Liver (tissue), 8 donors: ENCODE measurements at regions not wholly inside any gene's neighbourhood (a gene's known extent, or its start where the extent isn't known, plus 50 kb on each side); places are given as distances from the start of the nearest gene placed in this dataset.

Experiments
- DNase-seq: peaks from one replicate; pipeline ENCODE4 v3.0.0-alpha.2; 2017; ENCODE audit warnings: low spot score
- H3K27ac ChIP-seq, 2 donors: one replicate each; pipeline ENCODE4 v1.7.0; 2013; ENCODE audit warnings: inconsistent platforms in 2 of 2, low read length in 2 of 2, control low read depth in 1 of 2, low read depth in 1 of 2, mild to moderate bottlenecking in 1 of 2
- H3K27me3 ChIP-seq, 4 donors: one replicate each; pipeline versions ENCODE4 v1.6.1 to v1.7.0; 2013; ENCODE audit warnings: low read length in 3 of 4, inconsistent platforms in 1 of 4, mild to moderate bottlenecking in 1 of 4, moderate library complexity in 1 of 4; ENCODE audit not compliant: control insufficient read depth in 4 of 4, insufficient read depth in 4 of 4
- H3K36me3 ChIP-seq, 4 donors: one replicate each; pipeline versions ENCODE4 v1.6.1 to v1.7.0; 2013; ENCODE audit warnings: low read length in 3 of 4, mild to moderate bottlenecking in 3 of 4, low read depth in 1 of 4, moderate library complexity in 1 of 4; ENCODE audit not compliant: control insufficient read depth in 4 of 4, insufficient read depth in 3 of 4
- H3K4me1 ChIP-seq, 4 donors: one replicate each; pipeline versions ENCODE4 v1.6.1 to v1.7.0; 2013; ENCODE audit warnings: low read length in 3 of 4, mild to moderate bottlenecking in 3 of 4, moderate library complexity in 1 of 4; ENCODE audit not compliant: control insufficient read depth in 4 of 4, insufficient read depth in 4 of 4
- H3K4me3 ChIP-seq, 3 donors: one replicate each; pipeline versions ENCODE4 v1.6.1 to v1.7.0; 2013; ENCODE audit warnings: low read length in 3 of 3, control low read depth in 1 of 3, low read depth in 1 of 3, mild to moderate bottlenecking in 1 of 3
- H3K9ac ChIP-seq, 2 donors: one replicate each; pipeline ENCODE4 v1.7.0; 2013; ENCODE audit warnings: low read length in 2 of 2, mild to moderate bottlenecking in 2 of 2, moderate library complexity in 2 of 2, control low read depth in 1 of 2, low read depth in 1 of 2
- H3K9me3 ChIP-seq, 4 donors: one replicate each; pipeline versions ENCODE4 v1.6.1 to v1.7.0; 2013; ENCODE audit warnings: low read length in 3 of 4; ENCODE audit not compliant: control insufficient read depth in 4 of 4
- EGR1 ChIP-seq, 2 donors: IDR thresholded peaks; 2 replicates each; pipeline ENCODE4 v1.6.1; 2016 to 2018; ENCODE audit warnings: antibody characterized with exemption in 2 of 2, low read depth in 2 of 2
- FOXA1 ChIP-seq: IDR thresholded peaks from 2 replicates; pipeline ENCODE4 v1.6.1; 2016; ENCODE audit warnings: antibody characterized with exemption
- FOXA2 ChIP-seq: IDR thresholded peaks from 2 replicates; pipeline ENCODE4 v1.6.1; 2016; ENCODE audit warnings: antibody characterized with exemption
- GABPA ChIP-seq, 2 donors: IDR thresholded peaks in 1 of 2; conservative IDR thresholded peaks in 1 of 2; 2 replicates each; pipeline ENCODE4 v1.6.1; 2016; ENCODE audit warnings: antibody characterized with exemption in 2 of 2, mild to moderate bottlenecking in 1 of 2, moderate library complexity in 1 of 2
- HNF4A ChIP-seq, 2 donors: conservative IDR thresholded peaks; 2 replicates each; pipeline ENCODE4 v1.6.1; 2016; ENCODE audit warnings: antibody characterized with exemption in 2 of 2, mild to moderate bottlenecking in 2 of 2
- HNF4G ChIP-seq: IDR thresholded peaks from 2 replicates; pipeline ENCODE4 v1.6.1; 2016; ENCODE audit warnings: antibody characterized with exemption
- JUND ChIP-seq, 2 donors: IDR thresholded peaks; 2 replicates each; pipeline ENCODE4 v1.6.1; 2016; ENCODE audit warnings: antibody characterized with exemption in 2 of 2
- NR2F2 ChIP-seq: IDR thresholded peaks from 2 replicates; pipeline ENCODE4 v1.6.1; 2016; ENCODE audit warnings: antibody characterized with exemption
- RAD21 ChIP-seq, 2 donors: IDR thresholded peaks; 2 replicates each; pipeline ENCODE4 v1.6.1; 2016; ENCODE audit warnings: antibody characterized with exemption in 2 of 2, mild to moderate bottlenecking in 2 of 2
- RXRA ChIP-seq, 2 donors: IDR thresholded peaks; 2 replicates each; pipeline ENCODE4 v1.6.1; 2017 to 2018; ENCODE audit warnings: antibody characterized with exemption in 2 of 2, mild to moderate bottlenecking in 1 of 2
- SP1 ChIP-seq: IDR thresholded peaks from 2 replicates; pipeline ENCODE4 v1.6.1; 2018; ENCODE audit warnings: antibody characterized with exemption, mild to moderate bottlenecking
- TAF1 ChIP-seq: conservative IDR thresholded peaks from 2 replicates; pipeline ENCODE4 v1.6.1; 2016; ENCODE audit warnings: antibody characterized with exemption, mild to moderate bottlenecking
- YY1 ChIP-seq: IDR thresholded peaks from 2 replicates; pipeline ENCODE4 v1.6.1; 2016; ENCODE audit warnings: antibody characterized with exemption, mild to moderate bottlenecking
- whole genome bisulfite sequencing: extraction: QIAGEN DNeasy Blood & Tissue Kit; methylation state at CpG from one replicate; pipeline ENCODE4 v1.1.7; 2013; 5-methylcytosine and 5-hydroxymethylcytosine counted together
- TF ChIP-seq, protein P1 (sequence below): IDR thresholded peaks from 2 replicates; pipeline ENCODE4 v1.6.1; 2016; ENCODE audit warnings: antibody characterized with exemption
- TF ChIP-seq, protein P2 (sequence below): IDR thresholded peaks from 2 replicates; pipeline ENCODE4 v1.6.1; 2016; ENCODE audit warnings: antibody characterized with exemption
- TF ChIP-seq, protein P3 (sequence below): fragments of 150-350 bp; IDR thresholded peaks from 2 replicates; pipeline ENCODE4 v1.5.1; 2017; ENCODE audit warnings: improper control_type of control experiment, low read depth, low read length; ENCODE audit not compliant: missing input control
- TF ChIP-seq, protein P4 (sequence below): IDR thresholded peaks from 2 replicates; pipeline ENCODE4 v1.6.1; 2016; ENCODE audit warnings: antibody characterized with exemption, mild to moderate bottlenecking
- TF ChIP-seq, protein P5 (sequence below): IDR thresholded peaks from 2 replicates; pipeline ENCODE4 v1.6.1; 2016; ENCODE audit warnings: antibody characterized with exemption
- donor health status: healthy.
- donor health status: healthy.
- donor health status: healthy.
- donor health status: healthy.
- donor health status: healthy.

DNA sequence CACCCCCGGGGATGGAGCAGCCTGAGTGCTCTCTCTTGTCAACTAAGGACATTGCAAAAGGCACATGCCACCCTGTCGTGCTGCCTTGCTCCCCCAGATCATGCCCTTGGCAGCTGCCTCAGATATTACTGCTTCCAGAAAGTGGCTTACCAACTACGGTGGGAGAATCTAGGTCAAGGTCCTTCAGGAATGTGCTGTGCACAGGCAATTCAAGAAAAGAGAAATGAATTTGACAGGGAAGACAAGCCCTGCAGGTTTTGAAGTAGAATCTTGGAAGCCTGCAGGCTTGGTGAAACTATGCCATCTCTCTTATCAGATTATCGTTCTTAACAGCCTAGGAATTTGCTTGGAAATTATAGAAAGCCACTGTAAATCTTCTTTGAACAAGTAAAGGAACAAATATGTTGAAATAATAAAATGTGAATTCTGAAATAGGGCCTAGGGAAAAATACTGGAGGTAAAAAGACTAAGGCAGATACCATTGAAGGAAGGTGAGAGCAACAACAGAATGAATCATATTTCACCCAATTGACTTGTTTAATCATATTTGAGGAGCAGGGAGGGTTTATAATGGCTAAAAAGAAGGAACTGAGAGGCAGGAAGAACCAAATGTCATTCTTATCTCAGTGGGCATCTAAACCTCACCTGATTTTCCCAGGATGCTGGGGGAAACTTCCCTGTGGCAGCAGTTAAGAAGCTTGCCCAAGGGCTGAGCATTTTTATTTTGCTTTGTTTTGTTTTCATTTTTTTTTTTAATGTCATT, 94.0 kb upstream of the GLS start:
- H3K9me3 ChIP-seq = peaks cover 0 to 6% (median 0%) of the 10 kb centered on the region in 4 donors
- H3K27ac ChIP-seq = no peak overlapping the region
- DNase-seq = no peak

DNA sequence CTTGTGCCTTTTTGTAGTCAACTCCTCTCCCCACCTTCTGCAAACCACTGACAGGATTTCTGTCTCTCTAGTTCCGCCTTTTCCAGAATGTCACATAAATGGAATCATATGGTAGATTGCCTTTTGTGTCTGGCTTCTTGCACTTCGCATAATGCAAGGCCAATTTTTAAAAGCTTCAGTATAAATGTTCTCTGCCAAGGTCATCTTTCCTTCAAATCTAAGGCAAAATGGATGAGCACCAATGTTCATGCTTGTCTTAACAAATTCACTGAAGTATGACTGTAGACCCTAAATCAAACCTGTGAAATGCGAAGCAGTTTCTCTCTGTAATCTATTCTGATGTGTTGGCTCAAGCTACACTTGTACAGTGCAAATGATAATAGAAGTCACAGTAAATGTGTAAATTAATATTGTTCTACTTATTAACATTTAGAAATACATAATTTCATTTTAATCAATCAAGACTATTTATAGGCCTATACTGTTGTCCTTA, 92.8 kb upstream of the GLS start:
- Histone ChIP-seq H3K9ac (no peak overlapping the region), H3K4me1 (no peaks in the 10 kb centered on the region), H3K9me3 (peaks cover 0 to 6% (median 0%) of the 10 kb centered on the region in 4 donors), H3K36me3 (no peaks in the 10 kb centered on the region), H3K4me3 (no peak overlapping the region), H3K27me3 (peaks cover 0 to 2% (median 0%) of the 10 kb centered on the region in 4 donors), H3K27ac (no peak overlapping the region)
- 80% methylated on average over 3 of the region's 3 CpGs for WGBS
- DNase-seq = no peak
- TF ChIP-seq, protein P1, sequence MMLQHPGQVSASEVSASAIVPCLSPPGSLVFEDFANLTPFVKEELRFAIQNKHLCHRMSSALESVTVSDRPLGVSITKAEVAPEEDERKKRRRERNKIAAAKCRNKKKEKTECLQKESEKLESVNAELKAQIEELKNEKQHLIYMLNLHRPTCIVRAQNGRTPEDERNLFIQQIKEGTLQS = no peak
- TF ChIP-seq RAD21 (IDR thresholded peaks at IDR 0.05) = no peak
- no peak for TF ChIP-seq TAF1
- no peak for TF ChIP-seq FOXA1
- no peak for TF ChIP-seq RXRA (IDR thresholded peaks at IDR 0.05)
- TF ChIP-seq, protein P2, sequence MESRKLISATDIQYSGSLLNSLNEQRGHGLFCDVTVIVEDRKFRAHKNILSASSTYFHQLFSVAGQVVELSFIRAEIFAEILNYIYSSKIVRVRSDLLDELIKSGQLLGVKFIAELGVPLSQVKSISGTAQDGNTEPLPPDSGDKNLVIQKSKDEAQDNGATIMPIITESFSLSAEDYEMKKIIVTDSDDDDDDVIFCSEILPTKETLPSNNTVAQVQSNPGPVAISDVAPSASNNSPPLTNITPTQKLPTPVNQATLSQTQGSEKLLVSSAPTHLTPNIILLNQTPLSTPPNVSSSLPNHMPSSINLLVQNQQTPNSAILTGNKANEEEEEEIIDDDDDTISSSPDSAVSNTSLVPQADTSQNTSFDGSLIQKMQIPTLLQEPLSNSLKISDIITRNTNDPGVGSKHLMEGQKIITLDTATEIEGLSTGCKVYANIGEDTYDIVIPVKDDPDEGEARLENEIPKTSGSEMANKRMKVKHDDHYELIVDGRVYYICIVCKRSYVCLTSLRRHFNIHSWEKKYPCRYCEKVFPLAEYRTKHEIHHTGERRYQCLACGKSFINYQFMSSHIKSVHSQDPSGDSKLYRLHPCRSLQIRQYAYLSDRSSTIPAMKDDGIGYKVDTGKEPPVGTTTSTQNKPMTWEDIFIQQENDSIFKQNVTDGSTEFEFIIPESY = no peak
- TF ChIP-seq, protein P3, sequence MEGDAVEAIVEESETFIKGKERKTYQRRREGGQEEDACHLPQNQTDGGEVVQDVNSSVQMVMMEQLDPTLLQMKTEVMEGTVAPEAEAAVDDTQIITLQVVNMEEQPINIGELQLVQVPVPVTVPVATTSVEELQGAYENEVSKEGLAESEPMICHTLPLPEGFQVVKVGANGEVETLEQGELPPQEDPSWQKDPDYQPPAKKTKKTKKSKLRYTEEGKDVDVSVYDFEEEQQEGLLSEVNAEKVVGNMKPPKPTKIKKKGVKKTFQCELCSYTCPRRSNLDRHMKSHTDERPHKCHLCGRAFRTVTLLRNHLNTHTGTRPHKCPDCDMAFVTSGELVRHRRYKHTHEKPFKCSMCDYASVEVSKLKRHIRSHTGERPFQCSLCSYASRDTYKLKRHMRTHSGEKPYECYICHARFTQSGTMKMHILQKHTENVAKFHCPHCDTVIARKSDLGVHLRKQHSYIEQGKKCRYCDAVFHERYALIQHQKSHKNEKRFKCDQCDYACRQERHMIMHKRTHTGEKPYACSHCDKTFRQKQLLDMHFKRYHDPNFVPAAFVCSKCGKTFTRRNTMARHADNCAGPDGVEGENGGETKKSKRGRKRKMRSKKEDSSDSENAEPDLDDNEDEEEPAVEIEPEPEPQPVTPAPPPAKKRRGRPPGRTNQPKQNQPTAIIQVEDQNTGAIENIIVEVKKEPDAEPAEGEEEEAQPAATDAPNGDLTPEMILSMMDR = no peak
- no peak for TF ChIP-seq NR2F2
- no peak for TF ChIP-seq EGR1 (IDR thresholded peaks at IDR 0.05; ENCODE audit: low read depth in 2 of 2)
- no peak for TF ChIP-seq FOXA2
- TF ChIP-seq JUND (IDR thresholded peaks at IDR 0.05) = no peak
- no peak for TF ChIP-seq YY1
- no peak for TF ChIP-seq SP1
- no peak for TF ChIP-seq GABPA (IDR thresholded peaks at IDR 0.05 in 1 of 2, conservative IDR thresholded peaks at IDR 0.05 in 1 of 2)
- TF ChIP-seq, protein P4, sequence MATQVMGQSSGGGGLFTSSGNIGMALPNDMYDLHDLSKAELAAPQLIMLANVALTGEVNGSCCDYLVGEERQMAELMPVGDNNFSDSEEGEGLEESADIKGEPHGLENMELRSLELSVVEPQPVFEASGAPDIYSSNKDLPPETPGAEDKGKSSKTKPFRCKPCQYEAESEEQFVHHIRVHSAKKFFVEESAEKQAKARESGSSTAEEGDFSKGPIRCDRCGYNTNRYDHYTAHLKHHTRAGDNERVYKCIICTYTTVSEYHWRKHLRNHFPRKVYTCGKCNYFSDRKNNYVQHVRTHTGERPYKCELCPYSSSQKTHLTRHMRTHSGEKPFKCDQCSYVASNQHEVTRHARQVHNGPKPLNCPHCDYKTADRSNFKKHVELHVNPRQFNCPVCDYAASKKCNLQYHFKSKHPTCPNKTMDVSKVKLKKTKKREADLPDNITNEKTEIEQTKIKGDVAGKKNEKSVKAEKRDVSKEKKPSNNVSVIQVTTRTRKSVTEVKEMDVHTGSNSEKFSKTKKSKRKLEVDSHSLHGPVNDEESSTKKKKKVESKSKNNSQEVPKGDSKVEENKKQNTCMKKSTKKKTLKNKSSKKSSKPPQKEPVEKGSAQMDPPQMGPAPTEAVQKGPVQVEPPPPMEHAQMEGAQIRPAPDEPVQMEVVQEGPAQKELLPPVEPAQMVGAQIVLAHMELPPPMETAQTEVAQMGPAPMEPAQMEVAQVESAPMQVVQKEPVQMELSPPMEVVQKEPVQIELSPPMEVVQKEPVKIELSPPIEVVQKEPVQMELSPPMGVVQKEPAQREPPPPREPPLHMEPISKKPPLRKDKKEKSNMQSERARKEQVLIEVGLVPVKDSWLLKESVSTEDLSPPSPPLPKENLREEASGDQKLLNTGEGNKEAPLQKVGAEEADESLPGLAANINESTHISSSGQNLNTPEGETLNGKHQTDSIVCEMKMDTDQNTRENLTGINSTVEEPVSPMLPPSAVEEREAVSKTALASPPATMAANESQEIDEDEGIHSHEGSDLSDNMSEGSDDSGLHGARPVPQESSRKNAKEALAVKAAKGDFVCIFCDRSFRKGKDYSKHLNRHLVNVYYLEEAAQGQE = no peak
- TF ChIP-seq HNF4G = no peak
- TF ChIP-seq, protein P5, sequence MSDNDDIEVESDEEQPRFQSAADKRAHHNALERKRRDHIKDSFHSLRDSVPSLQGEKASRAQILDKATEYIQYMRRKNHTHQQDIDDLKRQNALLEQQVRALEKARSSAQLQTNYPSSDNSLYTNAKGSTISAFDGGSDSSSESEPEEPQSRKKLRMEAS = no peak
- no peak for TF ChIP-seq HNF4A (conservative IDR thresholded peaks at IDR 0.05)

More for the DNA sequence above, 94.0 kb upstream of the GLS start:
- peaks cover 0 to 2% (median 0%) of the 10 kb centered on the region in 4 donors for H3K4me1 ChIP-seq
- peaks cover 0 to 2% (median 0%) of the 10 kb centered on the region in 4 donors for H3K27me3 ChIP-seq
- no peaks in the 10 kb centered on the region for H3K36me3 ChIP-seq
- 42% methylated on average over 4 of the region's 4 CpGs for WGBS
- TF ChIP-seq HNF4A (conservative IDR thresholded peaks at IDR 0.05) = no peak
- TF ChIP-seq SP1 = no peak
- no peak for TF ChIP-seq RAD21 (IDR thresholded peaks at IDR 0.05)
- H3K4me3 ChIP-seq = no peak overlapping the region
- no peak overlapping the region for H3K9ac ChIP-seq
